ENCODE measurements at regions not wholly inside any gene's neighbourhood (a gene's known extent, or its start where the extent isn't known, plus 50 kb on each side); places are given as distances from the start of the nearest gene placed in this dataset.

- H3K4me3 ChIP-seq (replicated peaks; ENCODE audit: low read depth, low read length), result no peak overlapping the region
- no peak for DNase-seq (ENCODE audit: extremely low read depth, low read depth)
- no peak for TF ChIP-seq CTCF (IDR thresholded peaks at IDR 0.05; ENCODE audit: low read depth, low read length, missing control alignments)
These were observed 1077.4 kb upstream of the ATXN7L3B start for GRCh38 chr12:73460212-73460611.

GRCh38 chr12:73465106-73465505, 1072.5 kb upstream of the ATXN7L3B start:
- H3K4me3 ChIP-seq (replicated peaks; ENCODE audit: low read depth, low read length), result no peak overlapping the region
- TF ChIP-seq CTCF (IDR thresholded peaks at IDR 0.05; ENCODE audit: low read depth, low read length, missing control alignments), result no peak
- no peak for DNase-seq (ENCODE audit: extremely low read depth, low read depth)

GRCh38 chr12:73486256-73486655, 1051.4 kb upstream of the ATXN7L3B start:
- H3K4me3 ChIP-seq (replicated peaks; ENCODE audit: low read depth, low read length), result no peak overlapping the region
- TF ChIP-seq CTCF (IDR thresholded peaks at IDR 0.05; ENCODE audit: low read depth, low read length, missing control alignments), result no peak
- no peak for DNase-seq (ENCODE audit: extremely low read depth, low read depth)

- H3K4me3 ChIP-seq (replicated peaks; ENCODE audit: low read depth, low read length), result no peak overlapping the region
- DNase-seq (ENCODE audit: extremely low read depth, low read depth), result no peak
- no peak for TF ChIP-seq CTCF (IDR thresholded peaks at IDR 0.05; ENCODE audit: low read depth, low read length, missing control alignments)
These were observed 1031.0 kb upstream of the ATXN7L3B start for GRCh38 chr12:73506611-73507010.

- H3K4me3 ChIP-seq (replicated peaks; ENCODE audit: low read depth, low read length), result no peak overlapping the region
- no peak for TF ChIP-seq CTCF (IDR thresholded peaks at IDR 0.05; ENCODE audit: low read depth, low read length, missing control alignments)
- DNase-seq (ENCODE audit: extremely low read depth, low read depth), result no peak
These were observed 1023.0 kb upstream of the ATXN7L3B start for GRCh38 chr12:73514672-73515071.

GRCh38 chr12:73517859-73518258, 1019.8 kb upstream of the ATXN7L3B start:
- H3K4me3 ChIP-seq (replicated peaks; ENCODE audit: low read depth, low read length), result no peak overlapping the region
- TF ChIP-seq CTCF (IDR thresholded peaks at IDR 0.05; ENCODE audit: low read depth, low read length, missing control alignments), result no peak
- no peak for DNase-seq (ENCODE audit: extremely low read depth, low read depth)

- no peak for TF ChIP-seq CTCF (IDR thresholded peaks at IDR 0.05; ENCODE audit: low read depth, low read length, missing control alignments)
- no peak overlapping the region for H3K4me3 ChIP-seq (replicated peaks; ENCODE audit: low read depth, low read length)
- DNase-seq (ENCODE audit: extremely low read depth, low read depth), result no peak
These were observed 1008.4 kb upstream of the ATXN7L3B start for GRCh38 chr12:73529231-73529630.

Measured in HFF-Myc (cell line).